Fibroblast of lung (primary cell): ENCODE measurements at regions not wholly inside any gene's neighbourhood (a gene's known extent, or its start where the extent isn't known, plus 50 kb on each side); places are given as distances from the start of the nearest gene placed in this dataset.

Experiments
- CTCF ChIP-seq, 2 donors: IDR thresholded peaks in 1 of 2; conservative IDR thresholded peaks in 1 of 2; 1 replicate in 1 of 2; 2 replicates in 1 of 2; pipeline ENCODE4 v1.5.1; 2011 to 2012; ENCODE audit warnings: low read length in 2 of 2, control low read depth in 1 of 2, inconsistent platforms in 1 of 2, low read depth in 1 of 2, mild to moderate bottlenecking in 1 of 2
- EZH2 ChIP-seq: IDR thresholded peaks from 2 replicates; pipeline ENCODE4 v1.5.1; 2012; ENCODE audit warnings: low read length, control low read depth, mild to moderate bottlenecking; ENCODE audit errors: missing control alignments

- no peak for TF ChIP-seq CTCF (conservative IDR thresholded peaks at IDR 0.05 in 1 of 2, IDR thresholded peaks at IDR 0.05 in 1 of 2; ENCODE audit: low read depth in 1 of 2, low read length in 2 of 2)
- TF ChIP-seq EZH2, result no peak
These were observed 140.5 kb upstream of the AKR1E2 start for GRCh38 chr10:4685491-4685890.
